H1 (cell line): ENCODE measurements at regions not wholly inside any gene's neighbourhood (a gene's known extent, or its start where the extent isn't known, plus 50 kb on each side); places are given as distances from the start of the nearest gene placed in this dataset.

Experiments
- CTCF ChIA-PET: fragments of 300-600 bp; sonication (Branson Sonifier 250); formaldehyde crosslinking; loops from one replicate; lab custom pipeline; 2021; ENCODE audit not compliant: partially characterized antibody; lab: Charles Lee
- POLR2A ChIA-PET: fragments of 300-600 bp; sonication (Branson Sonifier 250); formaldehyde crosslinking; loops from one replicate; lab custom pipeline; 2021; ENCODE audit warnings: inconsistent platforms; ENCODE audit not compliant: partially characterized antibody; lab: Charles Lee
- DNase-seq, 2 experiments: peaks; one replicate each; pipeline versions ENCODE4 v3.0.0 to v3.0.0-alpha.2; 2010 to 2022; ENCODE audit warnings: low spot score in 2 of 2, low read depth in 1 of 2, mixed read lengths in 1 of 2
- FAIRE-seq: peaks from 2 replicates; lab custom pipeline; 2011; peaks lifted over from hg19 to GRCh38; lab: Jason Lieb, UNC
- H2AFZ ChIP-seq: 2 replicates; pipeline ENCODE4 v1.8.1; 2012; ENCODE audit warnings: low read length, inconsistent platforms
- H2AK5ac ChIP-seq: 2 replicates; pipeline ENCODE4 v1.6.1; 2013; ENCODE audit warnings: low read depth, low read length
- H2BK120ac ChIP-seq: replicated peaks from 2 replicates; pipeline ENCODE3; 2013; ENCODE audit warnings: low read depth, low read length, inconsistent platforms
- H2BK12ac ChIP-seq: 2 replicates; pipeline ENCODE4 v1.6.1; 2013; ENCODE audit warnings: low read depth, low read length
- H2BK15ac ChIP-seq: 2 replicates; pipeline ENCODE4 v1.6.1; 2013; ENCODE audit warnings: low read length
- H2BK20ac ChIP-seq: 2 replicates; pipeline ENCODE4 v1.6.1; 2013; ENCODE audit warnings: low read length
- H2BK5ac ChIP-seq: 2 replicates; pipeline ENCODE4 v1.6.1; 2013; ENCODE audit warnings: low read depth, low read length
- H3K14ac ChIP-seq: 2 replicates; pipeline ENCODE4 v1.6.1; 2013; ENCODE audit warnings: inconsistent platforms; ENCODE audit not compliant: insufficient read length
- H3K18ac ChIP-seq: 2 replicates; pipeline ENCODE4 v1.6.1; 2013; ENCODE audit warnings: low read length; ENCODE audit errors: extremely low read depth
- H3K23ac ChIP-seq: 2 replicates; pipeline ENCODE4 v1.6.1; 2013; ENCODE audit warnings: inconsistent platforms; ENCODE audit not compliant: insufficient read length
- H3K23me2 ChIP-seq: 2 replicates; pipeline ENCODE4 v1.6.1; 2013; ENCODE audit warnings: low read depth, low read length
- H3K27ac ChIP-seq: 2 replicates; pipeline ENCODE4 v1.6.1; 2011; ENCODE audit warnings: low read depth, low read length, inconsistent platforms
- H3K27me3 ChIP-seq, 4 experiments: replicated peaks in 1 of 4; 1 replicate in 1 of 4; 2 replicates in 3 of 4; pipeline versions ENCODE4 v1.6.1 to v1.8.1; 2011 to 2013; ENCODE audit warnings: low read length in 3 of 4, mild to moderate bottlenecking in 3 of 4, inconsistent platforms in 2 of 4, mixed read lengths in 2 of 4, moderate library complexity in 1 of 4; ENCODE audit not compliant: control insufficient read depth in 3 of 4, insufficient read depth in 3 of 4; ENCODE audit errors: extremely low read depth in 1 of 4
- H3K36me3 ChIP-seq, 4 experiments: 2 replicates each; pipeline versions ENCODE4 v1.6.1 to v1.8.1; 2011 to 2013; ENCODE audit warnings: mild to moderate bottlenecking in 4 of 4, low read length in 3 of 4, moderate library complexity in 2 of 4, control low read depth in 1 of 4, inconsistent platforms in 1 of 4; ENCODE audit not compliant: insufficient read depth in 4 of 4, control insufficient read depth in 2 of 4
- H3K4ac ChIP-seq: replicated peaks from 2 replicates; pipeline ENCODE3; 2013; ENCODE audit warnings: low read length, low read depth, mixed read lengths, inconsistent platforms; ENCODE audit not compliant: insufficient read length
- H3K4me1 ChIP-seq, 4 experiments: replicated peaks in 1 of 4; 1 replicate in 1 of 4; 2 replicates in 3 of 4; pipeline versions ENCODE4 v1.6.1 to v1.8.1; 2011 to 2013; ENCODE audit warnings: low read length in 3 of 4, inconsistent platforms in 2 of 4, mixed read lengths in 1 of 4; ENCODE audit not compliant: insufficient read depth in 4 of 4, control insufficient read depth in 3 of 4
- H3K4me2 ChIP-seq, 2 experiments: 2 replicates each; pipeline versions ENCODE4 v1.6.1 to v1.8.1; 2011 to 2013; ENCODE audit warnings: low read depth in 2 of 2, low read length in 2 of 2, control low read depth in 1 of 2, inconsistent platforms in 1 of 2, mild to moderate bottlenecking in 1 of 2; ENCODE audit not compliant: insufficient read depth in 1 of 2
- H3K4me3 ChIP-seq, 4 experiments: fragments of 200-600, 300-600 bp in 1 of 4; sonication (generic), shearing (Covaris generic), sonication (Bioruptor Twin) in 1 of 4; 2 replicates each; pipeline versions ENCODE4 v1.5.1 to v1.8.1; 2011 to 2016; ENCODE audit warnings: low read length in 4 of 4, low read depth in 3 of 4, control low read depth in 2 of 4, inconsistent platforms in 2 of 4, mild to moderate bottlenecking in 2 of 4, mixed read lengths in 1 of 4, moderate library complexity in 1 of 4; ENCODE audit not compliant: insufficient read depth in 2 of 4; ENCODE audit errors: extremely low read depth in 1 of 4
- H3K56ac ChIP-seq: replicated peaks from 2 replicates; pipeline ENCODE3; 2013; ENCODE audit warnings: low read depth, mild to moderate bottlenecking, mixed read lengths, low read length, inconsistent platforms; ENCODE audit not compliant: insufficient read length
- H3K79me1 ChIP-seq: 2 replicates; pipeline ENCODE4 v1.6.1; 2013; ENCODE audit warnings: low read depth, low read length, control low read depth
- H3K79me2 ChIP-seq, 2 experiments: 2 replicates each; pipeline versions ENCODE4 v1.6.1 to v1.8.1; 2012 to 2013; ENCODE audit warnings: low read length in 2 of 2, mild to moderate bottlenecking in 2 of 2, inconsistent platforms in 1 of 2; ENCODE audit not compliant: insufficient read depth in 2 of 2, control insufficient read depth in 1 of 2
- H3K9ac ChIP-seq, 4 experiments: replicated peaks in 1 of 4; 1 replicate in 1 of 4; 2 replicates in 3 of 4; pipeline versions ENCODE4 v1.6.1 to v1.8.1; 2011 to 2013; ENCODE audit warnings: low read depth in 3 of 4, low read length in 3 of 4, control low read depth in 2 of 4, mild to moderate bottlenecking in 2 of 4, moderate library complexity in 2 of 4, inconsistent platforms in 1 of 4; ENCODE audit errors: extremely low read depth in 1 of 4
- H3K9me3 ChIP-seq, 2 experiments: 2 replicates each; pipeline versions ENCODE4 v1.6.1 to v1.8.1; 2012 to 2013; ENCODE audit warnings: mild to moderate bottlenecking in 2 of 2, moderate library complexity in 2 of 2, control low read depth in 1 of 2, inconsistent platforms in 1 of 2, low read depth in 1 of 2, low read length in 1 of 2, mixed read lengths in 1 of 2; ENCODE audit not compliant: insufficient read depth in 2 of 2
- H4K20me1 ChIP-seq, 2 experiments: replicated peaks in 1 of 2; 2 replicates each; pipeline versions ENCODE3 to v1.8.1; 2011 to 2013; ENCODE audit warnings: inconsistent platforms in 2 of 2, low read length in 2 of 2, mild to moderate bottlenecking in 1 of 2; ENCODE audit not compliant: insufficient read depth in 2 of 2, control insufficient read depth in 1 of 2
- H4K5ac ChIP-seq: 2 replicates; pipeline ENCODE4 v1.6.1; 2013; ENCODE audit warnings: low read length, low read depth, mixed read lengths, inconsistent platforms; ENCODE audit not compliant: insufficient read length
- H4K8ac ChIP-seq: 2 replicates; pipeline ENCODE4 v1.8.0; 2013; ENCODE audit warnings: mild to moderate bottlenecking, moderate library complexity, low read length, inconsistent platforms; ENCODE audit not compliant: insufficient read depth; ENCODE audit errors: extremely low read depth
- H4K91ac ChIP-seq: replicated peaks from 2 replicates; pipeline ENCODE3; 2013; ENCODE audit warnings: low read length, mixed read lengths, inconsistent platforms; ENCODE audit not compliant: insufficient read length
- BCL11A ChIP-seq, 2 experiments: IDR thresholded peaks; one replicate each; pipeline ENCODE4 v1.6.1; 2011; ENCODE audit warnings: low read depth in 2 of 2, low read length in 2 of 2, mild to moderate bottlenecking in 2 of 2
- HDAC6 ChIP-seq: IDR thresholded peaks from one replicate; pipeline ENCODE4 v1.7.1; 2012; ENCODE audit warnings: low read depth, mild to moderate bottlenecking, inconsistent platforms, low read length, moderate library complexity
- KDM4A ChIP-seq: IDR thresholded peaks from one replicate; pipeline ENCODE4 v1.7.1; 2012; ENCODE audit warnings: low read depth, mild to moderate bottlenecking, moderate library complexity, low read length, inconsistent platforms; ENCODE audit not compliant: severe bottlenecking
- POLR2A ChIP-seq, 2 experiments: IDR thresholded peaks; 1 replicate in 1 of 2; 2 replicates in 1 of 2; pipeline ENCODE4 v1.6.1; 2011; ENCODE audit warnings: low read depth in 2 of 2, low read length in 2 of 2, mild to moderate bottlenecking in 2 of 2; ENCODE audit errors: control extremely low read depth in 1 of 2
- POU5F1 ChIP-seq: IDR thresholded peaks from 2 replicates; pipeline ENCODE4 v1.6.1; 2011; ENCODE audit warnings: low read depth, mild to moderate bottlenecking, low read length, moderate library complexity
- RFX5 ChIP-seq: IDR thresholded peaks from 2 replicates; pipeline ENCODE4 v1.6.1; 2011; ENCODE audit warnings: low read depth, low read length, improper control_type of control experiment, borderline replicate concordance
- SP1 ChIP-seq: IDR thresholded peaks from 2 replicates; pipeline ENCODE4 v1.6.1; 2011; ENCODE audit warnings: low read depth, low read length
- SP4 ChIP-seq: IDR thresholded peaks from 2 replicates; pipeline ENCODE4 v1.6.1; 2012; ENCODE audit warnings: low read length, inconsistent platforms
- WGBS, 2 experiments: shearing (Covaris generic) in 1 of 2; methylation state at CpG; one replicate each; pipeline versions ENCODE4 v1.1.6 to v1.1.7; 2013 to 2015; ENCODE audit warnings: low lambda C conversion rate in 2 of 2, mixed read lengths in 2 of 2, inconsistent platforms in 1 of 2, low coverage in 1 of 2, missing lambda C conversion rate in 1 of 2; ENCODE audit not compliant: insufficient replicate concordance in 2 of 2, insufficient coverage in 1 of 2, insufficient read length in 1 of 2; ENCODE audit errors: extremely low coverage in 1 of 2, missing lambda C conversion rate in 1 of 2; 5-methylcytosine and 5-hydroxymethylcytosine counted together
- TF ChIP-seq, protein P1 (sequence below): IDR thresholded peaks from 2 replicates; pipeline ENCODE4 v1.6.1; 2012; ENCODE audit warnings: inconsistent platforms
- TF ChIP-seq, protein P2 (sequence below): IDR thresholded peaks from 2 replicates; pipeline ENCODE4 v1.6.1; 2012; ENCODE audit warnings: inconsistent platforms

DNA sequence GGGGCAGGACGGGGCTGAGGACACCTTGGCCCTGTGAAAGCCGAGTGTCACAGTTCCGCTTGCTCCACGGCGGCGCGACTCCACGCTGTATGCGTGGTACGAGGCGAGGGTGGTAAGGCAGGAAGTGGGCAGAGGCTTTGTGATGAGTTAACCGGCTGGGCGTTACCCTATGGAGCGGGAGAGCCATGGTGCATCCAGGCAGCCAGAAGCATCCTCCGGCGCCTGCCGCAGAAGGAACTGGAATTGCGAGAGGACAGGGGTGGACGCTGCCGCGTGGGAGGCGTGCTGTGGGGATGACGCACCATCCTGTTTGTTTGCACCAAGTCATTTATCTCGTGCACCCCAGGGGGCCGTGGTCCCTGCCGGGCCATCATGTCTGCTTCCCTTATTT is 643.9 kb downstream of the BRD1 start:
- WGBS, 2 experiments = 96% methylated on average over 11 of the region's 26 CpGs; no CpG with 5 or more reads in 1 of the 2 experiments
- TF ChIP-seq KDM4A (no peak), BCL11A (IDR thresholded peaks at IDR 0.05; ENCODE audit: low read depth in 2 of 2, low read length in 2 of 2) (no peak), SP1 (no peak), RFX5 (no peak), SP4 (no peak), POU5F1 (no peak), POLR2A (IDR thresholded peaks at IDR 0.05; ENCODE audit: control extremely low read depth in 1 of 2, low read depth in 2 of 2, low read length in 2 of 2) (no peak), HDAC6 (no peak)
- TF ChIP-seq, protein P1, sequence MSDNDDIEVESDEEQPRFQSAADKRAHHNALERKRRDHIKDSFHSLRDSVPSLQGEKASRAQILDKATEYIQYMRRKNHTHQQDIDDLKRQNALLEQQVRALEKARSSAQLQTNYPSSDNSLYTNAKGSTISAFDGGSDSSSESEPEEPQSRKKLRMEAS = no peak
- TF ChIP-seq, protein P2, sequence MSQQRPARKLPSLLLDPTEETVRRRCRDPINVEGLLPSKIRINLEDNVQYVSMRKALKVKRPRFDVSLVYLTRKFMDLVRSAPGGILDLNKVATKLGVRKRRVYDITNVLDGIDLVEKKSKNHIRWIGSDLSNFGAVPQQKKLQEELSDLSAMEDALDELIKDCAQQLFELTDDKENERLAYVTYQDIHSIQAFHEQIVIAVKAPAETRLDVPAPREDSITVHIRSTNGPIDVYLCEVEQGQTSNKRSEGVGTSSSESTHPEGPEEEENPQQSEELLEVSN = no peak
- H3K79me1 ChIP-seq = no peaks in the 10 kb centered on the region
- H3K27ac ChIP-seq = no peak overlapping the region
- no peak overlapping the region for H2BK12ac ChIP-seq
- peaks cover 3% of the 10 kb centered on the region; the same call in 1 of the 2 replicates for H3K23me2 ChIP-seq
- no peak overlapping the region for H3K18ac ChIP-seq
- H3K4me1 ChIP-seq = no peaks in the 10 kb centered on the region; a peak in 1 of 7 replicates
- no peaks in the 10 kb centered on the region for H3K9me3 ChIP-seq
- no peak overlapping the region for H4K5ac ChIP-seq
- no peak overlapping the region for H4K8ac ChIP-seq
- no peak overlapping the region for H3K23ac ChIP-seq
- no peak overlapping the region; the same call in 1 of the 2 replicates for H2BK15ac ChIP-seq
- no peak overlapping the region for H3K14ac ChIP-seq
- no peak overlapping the region for H3K56ac ChIP-seq
- H3K4me2 ChIP-seq = no peak overlapping the region
- no peak overlapping the region for H2AFZ ChIP-seq
- no peak overlapping the region for H2BK20ac ChIP-seq
- H4K20me1 ChIP-seq = no peaks in the 10 kb centered on the region
- POLR2A ChIA-PET = no interaction called here
- no peak overlapping the region for H3K9ac ChIP-seq
- no peak overlapping the region for H2BK120ac ChIP-seq
- no peak overlapping the region for H2AK5ac ChIP-seq
- no peak overlapping the region for H3K4ac ChIP-seq
- FAIRE-seq (no peak), DNase-seq (no peak)
- H3K79me2 ChIP-seq = no peaks in the 10 kb centered on the region
- peaks cover 0 to 2% (median 0%) of the 10 kb centered on the region in 4 experiments; a peak in 1 of 7 replicates for H3K27me3 ChIP-seq
- CTCF ChIA-PET = interaction anchor here (0.8 kb wide), 1 partner anchor 121 kb away, joined by 3 read pairs; no protein-coding TSS in a partner anchor
- no peak overlapping the region for H4K91ac ChIP-seq
- no peaks in the 10 kb centered on the region for H3K36me3 ChIP-seq
- no peak overlapping the region for H3K4me3 ChIP-seq
- H2BK5ac ChIP-seq = no peak overlapping the region
